Endothelial cell of umbilical vein (primary cell): ENCODE measurements at regions not wholly inside any gene's neighbourhood (a gene's known extent, or its start where the extent isn't known, plus 50 kb on each side); places are given as distances from the start of the nearest gene placed in this dataset.

Experiments used
- EZH2 ChIP-seq: IDR thresholded peaks from 2 replicates; pipeline ENCODE4 v1.6.1; 2012; ENCODE audit warnings: borderline replicate concordance, low read depth, mild to moderate bottlenecking, moderate library complexity, low read length, inconsistent platforms; ENCODE audit not compliant: severe bottlenecking
- FOS ChIP-seq: IDR thresholded peaks from 2 replicates; pipeline ENCODE4 v1.6.1; 2011; ENCODE audit warnings: mild to moderate bottlenecking, low read length, moderate library complexity, borderline replicate concordance; ENCODE audit not compliant: insufficient read depth
- GATA2 ChIP-seq: IDR thresholded peaks from 2 replicates; pipeline ENCODE4 v1.7.0; 2011; ENCODE audit warnings: low read depth, mild to moderate bottlenecking, moderate library complexity, mixed read lengths, low read length; ENCODE audit not compliant: insufficient read length, insufficient read depth
- JUN ChIP-seq: IDR thresholded peaks from 2 replicates; pipeline ENCODE4 v1.6.1; 2011; ENCODE audit warnings: borderline replicate concordance, low read depth; ENCODE audit not compliant: insufficient read length, insufficient read depth
- MAX ChIP-seq: IDR thresholded peaks from 2 replicates; pipeline ENCODE4 v1.6.1; 2011; ENCODE audit not compliant: insufficient read depth, insufficient read length
- MYC ChIP-seq: IDR thresholded peaks from one replicate; pipeline ENCODE4 v1.6.1; 2011; ENCODE audit warnings: mild to moderate bottlenecking, low read depth, low read length
- POLR2A ChIP-seq: IDR thresholded peaks from 2 replicates; pipeline ENCODE4 v1.6.1; 2012; ENCODE audit warnings: low read depth, mild to moderate bottlenecking, control low read depth, low read length
- POLR2AphosphoS5 ChIP-seq: IDR thresholded peaks from 2 replicates; pipeline ENCODE4 v1.6.1; 2012; ENCODE audit warnings: low read depth, mild to moderate bottlenecking, control low read depth, low read length, moderate library complexity; ENCODE audit not compliant: insufficient read depth
- TF ChIP-seq, protein P1 (sequence below), 2 donors: IDR thresholded peaks; 1 replicate in 1 of 2; 2 replicates in 1 of 2; pipeline ENCODE4 v1.5.1; 2011; ENCODE audit warnings: low read length in 2 of 2, mild to moderate bottlenecking in 2 of 2, moderate library complexity in 2 of 2, control low read depth in 1 of 2, inconsistent platforms in 1 of 2, low read depth in 1 of 2; ENCODE audit not compliant: insufficient read depth in 1 of 2; ENCODE audit errors: extremely low read depth in 1 of 2

- TF ChIP-seq JUN (no peak), POLR2A (no peak), EZH2 (no peak), POLR2AphosphoS5 (peak; percentile 36), GATA2 (peak; percentile 5), MAX (no peak), MYC (no peak), FOS (peak; percentile 30)
- TF ChIP-seq, protein P1, sequence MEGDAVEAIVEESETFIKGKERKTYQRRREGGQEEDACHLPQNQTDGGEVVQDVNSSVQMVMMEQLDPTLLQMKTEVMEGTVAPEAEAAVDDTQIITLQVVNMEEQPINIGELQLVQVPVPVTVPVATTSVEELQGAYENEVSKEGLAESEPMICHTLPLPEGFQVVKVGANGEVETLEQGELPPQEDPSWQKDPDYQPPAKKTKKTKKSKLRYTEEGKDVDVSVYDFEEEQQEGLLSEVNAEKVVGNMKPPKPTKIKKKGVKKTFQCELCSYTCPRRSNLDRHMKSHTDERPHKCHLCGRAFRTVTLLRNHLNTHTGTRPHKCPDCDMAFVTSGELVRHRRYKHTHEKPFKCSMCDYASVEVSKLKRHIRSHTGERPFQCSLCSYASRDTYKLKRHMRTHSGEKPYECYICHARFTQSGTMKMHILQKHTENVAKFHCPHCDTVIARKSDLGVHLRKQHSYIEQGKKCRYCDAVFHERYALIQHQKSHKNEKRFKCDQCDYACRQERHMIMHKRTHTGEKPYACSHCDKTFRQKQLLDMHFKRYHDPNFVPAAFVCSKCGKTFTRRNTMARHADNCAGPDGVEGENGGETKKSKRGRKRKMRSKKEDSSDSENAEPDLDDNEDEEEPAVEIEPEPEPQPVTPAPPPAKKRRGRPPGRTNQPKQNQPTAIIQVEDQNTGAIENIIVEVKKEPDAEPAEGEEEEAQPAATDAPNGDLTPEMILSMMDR (IDR thresholded peaks at IDR 0.05; ENCODE audit: extremely low read depth in 1 of 2, insufficient read depth in 1 of 2, low read depth in 1 of 2, low read length in 2 of 2) = peak; percentile 85 to 95
Measured at GRCh38 chr17:77331301-77331864, 190.6 kb downstream of the SEC14L1 start.
